ENCODE measurements at regions not wholly inside any gene's neighbourhood (a gene's known extent, or its start where the extent isn't known, plus 50 kb on each side); places are given as distances from the start of the nearest gene placed in this dataset.

DNA sequence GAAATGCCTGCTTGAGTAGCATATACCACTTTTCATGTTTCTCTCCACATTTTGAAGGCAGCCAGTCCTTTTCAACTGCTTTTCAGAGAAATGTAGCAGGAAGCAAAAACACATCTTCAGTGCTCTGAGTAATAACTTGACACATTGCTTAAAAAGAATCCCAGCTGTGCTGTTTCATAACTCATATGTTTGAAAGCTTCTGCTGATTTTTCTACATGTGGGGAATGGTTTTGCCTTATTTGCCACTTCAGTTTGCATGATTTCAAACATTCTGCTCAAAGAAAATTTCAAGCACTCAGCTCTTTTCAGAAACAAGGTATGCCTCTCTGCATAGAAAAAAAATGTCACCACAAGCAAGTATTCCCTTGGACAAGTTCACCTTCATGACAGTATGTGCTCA, 732.8 kb downstream of the POM121L12 start:
- ChIA-PET CTCF (ENCODE audit: partially characterized antibody) (interaction anchor here (1.5 kb wide), 1 partner anchor 20 kb away, joined by 4 read pairs; no protein-coding TSS in a partner anchor), POLR2A (ENCODE audit: partially characterized antibody) (no interaction called here)
- no peak overlapping the region for H2BK20ac ChIP-seq (ENCODE audit: low read length)

More for the DNA sequence above, 732.8 kb downstream of the POM121L12 start:
- Histone ChIP-seq H3K9ac (replicated peaks in 1 of 4; ENCODE audit: extremely low read depth in 1 of 4, low read depth in 3 of 4, low read length in 3 of 4) (no peak overlapping the region), H3K36me3 (ENCODE audit: control insufficient read depth in 2 of 4, insufficient read depth in 4 of 4, low read length in 3 of 4) (no peaks in the 10 kb centered on the region), H3K9me3 (ENCODE audit: insufficient read depth in 2 of 2, low read depth in 1 of 2, low read length in 1 of 2) (no peaks in the 10 kb centered on the region), H3K27ac (ENCODE audit: low read depth, low read length) (no peak overlapping the region), H3K79me1 (ENCODE audit: low read depth, low read length) (no peaks in the 10 kb centered on the region), H4K5ac (ENCODE audit: insufficient read length, low read depth, low read length) (no peak overlapping the region), H2AFZ (ENCODE audit: low read length) (no peak overlapping the region), H3K4me3 (ENCODE audit: extremely low read depth in 1 of 4, insufficient read depth in 2 of 4, low read depth in 3 of 4, low read length in 4 of 4) (no peak overlapping the region), H2BK12ac (ENCODE audit: low read depth, low read length) (no peak overlapping the region), H2BK5ac (ENCODE audit: low read depth, low read length) (no peak overlapping the region), H3K4me1 (replicated peaks in 1 of 4; ENCODE audit: control insufficient read depth in 3 of 4, insufficient read depth in 4 of 4, low read length in 3 of 4) (no peaks in the 10 kb centered on the region), H3K4ac (replicated peaks; ENCODE audit: insufficient read length, low read depth, low read length) (no peak overlapping the region), H4K91ac (replicated peaks; ENCODE audit: insufficient read length, low read length) (no peak overlapping the region), H3K27me3 (replicated peaks in 1 of 4; ENCODE audit: control insufficient read depth in 3 of 4, extremely low read depth in 1 of 4, insufficient read depth in 3 of 4, low read length in 3 of 4) (no peaks in the 10 kb centered on the region), H3K23me2 (ENCODE audit: low read depth, low read length) (no peaks in the 10 kb centered on the region), H4K20me1 (replicated peaks in 1 of 2; ENCODE audit: control insufficient read depth in 1 of 2, insufficient read depth in 2 of 2, low read length in 2 of 2) (no peaks in the 10 kb centered on the region), H3K14ac (ENCODE audit: insufficient read length) (no peak overlapping the region), H2AK5ac (ENCODE audit: low read depth, low read length) (no peak overlapping the region), H3K56ac (replicated peaks; ENCODE audit: insufficient read length, low read depth, low read length) (no peak overlapping the region), H2BK120ac (replicated peaks; ENCODE audit: low read depth, low read length) (no peak overlapping the region), H2BK15ac (ENCODE audit: low read length) (no peak overlapping the region), H3K79me2 (ENCODE audit: control insufficient read depth in 1 of 2, insufficient read depth in 2 of 2, low read length in 2 of 2) (no peaks in the 10 kb centered on the region), H3K23ac (ENCODE audit: insufficient read length) (no peak overlapping the region), H3K18ac (ENCODE audit: extremely low read depth, low read length) (no peak overlapping the region), H3K4me2 (ENCODE audit: insufficient read depth in 1 of 2, low read depth in 2 of 2, low read length in 2 of 2) (no peak overlapping the region), H4K8ac (ENCODE audit: extremely low read depth, insufficient read depth, low read length) (no peak overlapping the region)
- no peak for TF ChIP-seq SIRT6 (IDR thresholded peaks at IDR 0.05; ENCODE audit: low read length)
- no peak for TF ChIP-seq SRF (IDR thresholded peaks at IDR 0.05; ENCODE audit: low read depth, low read length)
- TF ChIP-seq TEAD4 (IDR thresholded peaks at IDR 0.05; ENCODE audit: low read depth, low read length), result no peak
- no peak for TF ChIP-seq RAD21 (IDR thresholded peaks at IDR 0.05 in 1 of 2, conservative IDR thresholded peaks at IDR 0.05 in 1 of 2; ENCODE audit: low read depth in 2 of 2, low read length in 2 of 2)
- no peak for TF ChIP-seq RNF2 (IDR thresholded peaks at IDR 0.05; ENCODE audit: borderline replicate concordance, low read depth, low read length, missing control alignments, poor library complexity, severe bottlenecking)
- TF ChIP-seq, protein P1, sequence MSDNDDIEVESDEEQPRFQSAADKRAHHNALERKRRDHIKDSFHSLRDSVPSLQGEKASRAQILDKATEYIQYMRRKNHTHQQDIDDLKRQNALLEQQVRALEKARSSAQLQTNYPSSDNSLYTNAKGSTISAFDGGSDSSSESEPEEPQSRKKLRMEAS (IDR thresholded peaks at IDR 0.05), result no peak
- no peak for TF ChIP-seq TAF1 (IDR thresholded peaks at IDR 0.05; ENCODE audit: low read depth, low read length)
- TF ChIP-seq POLR2A (IDR thresholded peaks at IDR 0.05; ENCODE audit: control extremely low read depth in 1 of 2, low read depth in 2 of 2, low read length in 2 of 2), result no peak
- DNase-seq (ENCODE audit: low read depth in 1 of 2, low spot score in 2 of 2) (no peak), FAIRE-seq (no peak)

Data from H1 (cell line).